Renal cortex interstitium (tissue), 11 donors: ENCODE measurements at regions not wholly inside any gene's neighbourhood (a gene's known extent, or its start where the extent isn't known, plus 50 kb on each side); places are given as distances from the start of the nearest gene placed in this dataset.
"Not testable (repeated sequence)": the region's sequence is repeated elsewhere in the genome, so short reads cannot be mapped to it uniquely, and the experiment has no call there.

ENCODE experiments used
- DNase-seq, 11 donors: peaks; one replicate each; pipeline ENCODE4 v3.0.0-alpha.2; 2013; ENCODE audit warnings: low read depth in 9 of 11, low spot score in 4 of 11; ENCODE audit errors: extremely low read depth in 1 of 11

DNA sequence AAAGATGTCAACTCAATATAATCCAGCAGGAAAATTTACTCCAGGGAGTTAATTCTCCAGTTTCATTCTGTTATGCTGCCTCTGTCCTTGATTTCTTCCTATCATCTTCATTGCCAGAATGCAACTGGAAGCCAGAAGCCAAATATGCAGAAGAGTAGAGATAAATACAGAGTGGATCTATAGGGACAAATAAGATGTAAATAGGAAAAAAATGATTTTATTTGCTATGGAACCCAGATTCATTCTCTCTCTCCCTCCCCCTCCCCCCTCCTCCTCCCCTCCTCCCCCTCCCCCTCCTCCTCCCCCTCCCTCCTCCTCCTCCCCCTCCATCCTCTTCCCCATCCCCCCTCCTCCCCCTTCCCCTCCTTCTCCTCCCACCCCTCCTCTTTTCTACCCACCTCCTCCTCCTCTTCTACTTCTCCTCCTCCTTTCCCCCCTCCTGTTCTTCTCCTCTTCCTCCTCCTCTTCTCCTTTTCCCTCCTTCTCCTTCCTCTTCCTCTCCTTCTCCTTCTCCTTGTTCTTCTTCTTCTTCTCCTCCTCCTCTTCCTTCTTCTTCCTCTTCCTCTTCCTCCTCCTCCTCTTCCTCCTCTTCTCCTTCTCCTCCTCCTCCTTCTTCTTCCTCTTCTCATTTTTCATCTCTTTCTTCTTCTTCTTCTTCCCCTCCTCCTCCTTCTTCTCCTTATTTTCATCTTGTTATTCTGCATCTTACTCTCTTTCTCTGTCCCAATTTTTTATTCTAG lies 306.4 kb downstream of the NUF2 start:
- DNase-seq, result no peak

DNA sequence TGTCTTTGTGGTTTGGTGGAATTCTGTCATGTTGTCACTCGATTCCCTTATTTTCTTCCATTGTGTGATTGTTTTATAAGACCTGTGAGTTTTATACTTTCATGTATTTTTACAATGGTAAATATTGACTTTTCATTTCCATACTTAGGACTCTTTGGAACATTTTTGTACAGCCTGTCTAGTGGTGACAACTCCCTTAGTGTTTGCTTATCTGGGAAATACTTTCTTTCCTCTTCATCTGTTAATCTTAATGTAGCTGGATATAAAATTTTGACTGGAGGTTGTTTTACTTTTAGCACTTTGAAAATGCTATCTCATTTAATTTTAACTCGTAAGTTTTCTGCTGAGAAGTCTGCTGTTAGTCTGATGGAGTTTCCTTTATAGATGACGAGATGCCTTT lies 310.5 kb downstream of the NUF2 start:
- no peak for DNase-seq

DNA sequence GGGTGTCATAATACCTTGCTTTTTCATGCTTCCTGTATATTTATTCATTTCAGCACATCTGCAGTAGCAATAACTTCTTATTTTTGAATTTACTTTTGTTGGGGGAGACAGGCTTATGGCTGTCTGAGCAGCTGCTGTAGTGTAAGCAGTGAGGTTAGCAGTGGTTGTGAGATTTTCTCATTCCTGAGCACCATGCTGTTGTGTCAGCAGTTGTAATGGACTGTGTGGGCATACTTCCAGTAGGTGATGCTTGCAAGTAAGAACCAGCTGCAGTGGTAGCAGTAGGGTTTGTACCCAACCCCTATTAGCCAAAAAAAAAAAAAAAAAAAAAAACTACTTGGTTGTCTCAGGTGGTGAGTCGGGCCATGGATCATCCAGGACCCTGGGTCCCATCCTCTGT lies 311.6 kb downstream of the NUF2 start:
- DNase-seq, result no peak

DNA sequence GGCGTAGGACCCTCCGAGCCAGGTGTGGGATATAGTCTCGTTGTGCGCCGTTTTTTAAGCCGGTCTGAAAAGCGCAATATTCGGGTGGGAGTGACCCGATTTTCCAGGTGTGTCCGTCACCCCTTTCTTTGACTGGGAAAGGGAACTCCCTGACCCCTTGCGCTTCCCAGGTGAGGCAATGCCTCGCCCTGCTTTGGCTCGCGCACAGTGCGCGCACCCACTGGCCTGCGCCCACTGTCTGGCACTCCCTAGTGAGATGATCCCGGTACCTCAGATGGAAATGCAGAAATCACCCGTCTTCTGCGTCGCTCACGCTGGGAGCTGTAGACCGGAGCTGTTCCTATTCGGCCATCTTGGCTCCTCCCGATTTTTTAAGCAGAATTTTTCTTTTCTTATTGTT lies 323.9 kb downstream of the NUF2 start:
- not testable (repeated sequence) for DNase-seq

DNA sequence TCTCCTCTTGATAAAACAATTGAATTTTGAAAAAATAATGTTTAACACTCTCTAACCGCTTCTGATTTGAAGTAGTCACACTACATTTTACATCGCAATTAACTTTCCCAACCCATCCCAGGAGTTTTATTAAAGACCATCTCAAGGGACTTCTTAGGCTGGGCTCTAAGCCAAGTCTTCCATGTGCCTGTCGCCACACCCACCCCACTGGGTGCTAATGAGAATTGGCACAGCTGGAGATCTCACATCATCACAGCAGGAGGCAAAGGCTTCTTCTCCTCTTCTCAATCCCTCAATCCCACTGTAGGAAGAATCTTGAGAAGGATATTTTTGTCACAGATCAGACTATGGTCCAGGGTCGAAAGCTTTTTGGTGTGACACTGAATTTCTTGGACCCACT lies 328.9 kb downstream of the NUF2 start:
- no peak for DNase-seq

DNA sequence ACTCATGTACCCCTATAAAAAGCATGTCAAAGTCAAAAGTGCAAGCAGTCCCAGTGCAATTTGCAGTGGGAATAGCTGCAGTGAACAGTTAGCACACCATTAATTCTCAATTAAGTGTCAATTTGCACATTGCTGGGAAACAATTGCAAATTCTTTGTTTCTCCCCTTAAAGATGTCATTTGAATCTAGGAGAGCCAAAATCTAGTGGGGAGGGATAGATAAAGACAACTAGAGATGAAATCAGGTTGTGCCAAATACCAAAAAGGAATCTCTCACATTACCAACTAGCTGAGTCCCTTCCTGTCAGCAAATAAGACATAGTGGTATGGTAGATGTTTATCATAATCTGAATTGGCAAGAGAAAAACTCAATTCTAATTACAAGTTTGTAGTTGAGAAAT lies 330.7 kb downstream of the NUF2 start:
- no peak for DNase-seq

DNA sequence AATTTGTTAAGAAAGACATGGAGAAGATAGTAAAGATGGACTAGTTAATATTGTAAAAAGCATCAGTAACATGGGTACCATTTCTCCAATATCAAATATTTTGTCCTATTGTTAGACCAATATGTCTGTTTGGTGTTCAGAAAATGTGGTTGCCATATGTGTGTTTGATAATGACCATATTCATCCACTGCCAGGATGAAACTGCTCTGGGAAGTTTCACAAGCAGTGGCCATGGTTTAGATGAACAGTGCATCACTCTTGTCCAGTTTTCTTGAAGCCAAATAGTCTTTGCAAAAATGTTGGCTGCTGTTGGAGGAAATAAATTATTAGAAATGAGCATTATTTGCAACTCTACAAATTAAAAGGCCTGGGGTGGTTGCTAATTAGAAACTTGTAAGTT lies 333.8 kb downstream of the NUF2 start:
- DNase-seq, result no peak

DNA sequence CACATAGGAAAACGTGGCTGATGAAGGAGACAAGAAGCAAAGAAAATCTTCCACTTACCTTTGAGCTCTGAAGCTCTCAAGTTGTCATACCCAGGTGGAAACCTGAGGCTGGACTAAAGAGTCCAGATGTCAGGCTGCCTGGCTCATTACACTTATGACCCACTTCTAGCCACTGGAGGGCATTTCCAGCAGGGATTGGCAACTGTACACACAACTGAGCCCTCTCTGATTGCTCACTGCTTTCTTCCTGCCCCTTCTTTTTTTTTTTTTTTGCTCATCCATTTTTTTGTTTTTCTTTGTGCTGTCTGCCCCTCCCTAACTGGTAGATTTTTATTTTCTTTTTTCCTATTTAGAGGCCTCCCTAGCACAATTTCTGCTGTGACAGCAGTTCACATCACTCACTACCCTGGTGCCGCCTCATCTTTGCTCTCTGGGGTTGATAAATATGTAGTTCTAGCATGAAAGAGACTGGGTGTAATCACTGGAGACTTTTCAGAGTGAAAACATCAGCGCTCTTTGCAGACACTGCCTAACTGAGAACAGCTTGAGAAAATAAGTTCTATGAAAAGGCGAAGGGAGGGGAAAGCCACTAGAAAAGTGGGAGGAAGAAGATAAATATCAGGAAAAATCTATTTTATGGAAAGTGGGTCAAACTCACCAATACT lies 334.5 kb downstream of the NUF2 start:
- peak in 3 of 11 donors; percentile 15 to 45 (median 20) for DNase-seq

DNA sequence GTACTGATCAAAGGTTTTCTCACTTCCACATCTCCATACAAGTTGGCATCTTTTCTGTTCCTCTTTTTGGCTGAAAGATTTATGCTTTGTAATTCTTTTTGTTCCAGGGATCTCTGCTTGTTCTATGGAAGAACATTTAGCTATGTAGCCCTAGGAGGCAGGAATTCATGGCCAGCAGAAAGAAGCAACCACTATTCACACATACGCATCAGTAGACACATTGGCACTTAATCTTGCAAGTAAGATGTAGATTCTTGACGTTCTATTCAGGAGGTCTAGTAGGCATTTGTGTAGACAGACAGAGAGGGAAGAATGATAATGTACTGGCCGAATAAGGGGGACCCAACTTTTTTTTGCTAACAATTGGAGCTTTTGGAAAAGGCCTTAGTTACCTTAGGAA lies 336.0 kb downstream of the NUF2 start:
- no peak for DNase-seq

DNA sequence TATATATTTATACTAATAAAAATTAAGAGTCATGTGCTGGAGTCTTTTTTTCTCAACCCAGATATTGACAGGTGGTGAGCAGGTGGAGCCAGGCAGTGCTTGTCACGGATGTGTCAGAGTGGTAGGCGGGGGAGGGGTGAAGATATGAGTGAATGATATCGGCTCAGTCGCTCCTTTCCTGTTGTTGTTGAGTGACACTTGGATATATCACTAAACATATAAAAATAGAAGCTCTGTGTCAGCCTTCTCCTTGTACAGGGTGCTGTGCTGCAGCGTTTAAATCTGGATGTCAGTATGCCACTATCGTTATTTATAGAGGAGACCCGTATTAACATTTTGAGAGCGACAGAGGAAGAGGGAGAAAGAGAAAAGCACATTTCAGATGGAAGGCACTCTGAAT lies 339.6 kb downstream of the NUF2 start:
- DNase-seq, result no peak

DNA sequence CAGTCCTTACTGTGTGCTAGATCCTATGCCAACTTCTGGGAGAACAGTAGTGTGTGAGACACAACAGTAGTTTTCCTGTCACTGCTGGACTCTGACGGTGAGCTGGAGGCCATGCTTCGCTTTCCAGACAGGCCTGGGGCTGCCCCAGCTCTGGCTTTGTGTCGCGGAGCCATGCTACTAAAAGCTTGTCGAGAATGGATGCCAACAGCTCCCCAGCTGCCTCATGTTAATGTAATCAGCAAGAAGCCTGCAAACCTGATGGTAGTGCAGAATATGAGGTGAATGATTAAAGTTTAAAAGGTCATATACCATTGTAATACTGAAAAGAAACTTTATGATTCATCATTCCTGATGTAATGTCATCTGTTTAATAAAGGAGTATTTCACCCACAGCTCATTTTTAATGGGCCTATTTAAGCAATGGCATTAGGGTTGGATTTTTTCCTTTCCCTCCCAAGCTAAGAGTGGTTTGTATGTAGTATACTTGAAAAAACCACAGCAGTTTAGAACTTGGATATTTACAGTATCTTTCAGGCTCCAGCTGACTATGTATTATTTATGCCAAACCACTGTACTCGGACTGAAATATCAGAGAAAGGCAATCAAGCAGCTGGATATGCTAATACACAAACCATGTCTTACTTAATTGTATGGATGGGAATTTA lies 343.0 kb downstream of the NUF2 start:
- no peak for DNase-seq

DNA sequence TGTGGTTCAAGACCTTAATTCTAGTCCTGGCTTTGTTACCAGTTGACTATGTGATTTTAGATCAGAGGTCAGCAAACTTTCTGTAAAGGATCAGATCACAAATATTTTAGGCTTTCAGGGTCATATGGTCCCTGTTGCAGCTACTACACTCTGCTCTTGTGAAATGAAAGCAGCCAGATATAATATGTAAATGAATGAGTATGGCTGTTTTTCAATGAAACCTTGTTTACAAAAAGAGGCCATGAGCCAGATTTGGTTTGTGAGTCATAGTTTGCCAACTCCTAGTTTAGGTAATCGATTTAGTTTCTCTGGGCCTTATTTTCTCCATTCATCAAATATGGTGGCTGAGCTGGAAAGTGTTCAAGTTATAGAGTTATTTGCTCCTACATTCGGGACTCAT lies 346.7 kb downstream of the NUF2 start:
- no peak for DNase-seq

DNA sequence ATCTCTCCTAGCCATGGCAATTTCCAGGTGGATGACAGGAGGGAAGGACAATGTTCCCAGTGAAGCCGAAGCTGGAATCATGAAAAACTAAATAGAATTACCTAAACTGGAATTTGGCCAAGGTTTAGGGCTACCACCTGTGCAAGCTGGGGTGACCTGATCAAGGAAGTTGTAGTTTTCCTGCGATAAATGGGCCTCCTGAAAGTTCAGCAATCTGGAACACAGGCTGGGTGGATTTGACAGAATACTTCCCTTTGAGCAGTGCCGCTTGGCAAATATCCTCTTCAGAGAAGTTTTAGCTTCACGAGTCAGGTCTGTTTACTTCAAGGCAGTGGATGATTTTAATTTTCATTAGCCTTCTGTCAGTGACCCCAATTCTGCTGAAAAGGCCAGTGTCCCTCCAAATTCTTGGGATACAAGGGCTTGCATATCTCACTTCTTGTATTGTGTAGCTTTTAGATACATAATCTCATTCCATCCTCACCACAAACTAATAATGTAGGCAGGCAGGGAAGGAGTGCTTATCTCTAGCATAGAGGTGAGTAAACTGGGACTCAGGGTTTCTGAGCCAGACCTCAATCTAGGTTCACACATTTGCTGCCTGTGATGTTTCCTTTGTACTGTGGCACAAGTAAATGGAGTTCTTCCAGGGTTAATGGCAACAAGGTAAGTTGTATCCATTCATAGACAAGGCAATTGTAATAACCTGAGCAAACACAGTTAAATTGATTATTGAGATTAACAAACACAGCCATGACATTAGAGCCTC lies 349.4 kb downstream of the NUF2 start:
- DNase-seq, result no peak

DNA sequence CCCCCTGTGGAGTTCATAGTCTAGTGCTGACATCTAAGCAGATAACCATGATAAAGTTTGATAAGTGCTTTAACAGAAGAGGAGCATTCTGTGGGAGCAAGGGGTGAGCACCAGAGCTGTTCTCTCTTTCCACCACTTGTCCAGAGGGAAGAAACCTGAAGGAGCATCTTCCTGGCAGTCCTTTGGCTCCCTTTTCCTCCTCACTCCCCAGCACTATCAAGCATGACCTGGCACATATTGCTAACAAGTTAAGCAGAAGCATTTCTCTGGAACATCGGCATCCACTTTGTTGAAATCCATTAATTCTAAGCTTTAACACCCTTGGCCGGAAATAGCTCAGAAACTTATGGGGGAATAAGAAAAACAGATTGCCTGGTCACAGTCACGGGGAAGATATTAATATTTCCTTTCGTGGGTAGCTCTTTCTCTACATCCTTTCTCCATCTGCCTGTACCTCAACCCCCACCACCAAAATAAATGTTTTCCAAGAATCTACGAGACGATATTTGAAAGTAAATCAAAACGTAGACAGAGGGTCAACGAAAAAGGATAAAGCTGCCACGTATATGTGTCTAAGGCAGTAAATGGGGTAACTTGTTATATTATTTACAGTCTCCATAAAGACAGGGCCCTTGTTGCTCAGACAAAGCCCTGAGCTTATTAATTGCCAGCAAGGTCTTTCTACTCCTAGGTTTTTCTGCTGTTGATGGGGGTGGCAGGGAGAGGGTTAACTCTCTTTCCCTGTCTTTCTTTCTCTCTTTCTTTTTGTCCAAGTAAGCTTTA lies 351.4 kb downstream of the NUF2 start:
- peak in 6 of 11 donors; percentile 10 to 46 (median 21) for DNase-seq

DNA sequence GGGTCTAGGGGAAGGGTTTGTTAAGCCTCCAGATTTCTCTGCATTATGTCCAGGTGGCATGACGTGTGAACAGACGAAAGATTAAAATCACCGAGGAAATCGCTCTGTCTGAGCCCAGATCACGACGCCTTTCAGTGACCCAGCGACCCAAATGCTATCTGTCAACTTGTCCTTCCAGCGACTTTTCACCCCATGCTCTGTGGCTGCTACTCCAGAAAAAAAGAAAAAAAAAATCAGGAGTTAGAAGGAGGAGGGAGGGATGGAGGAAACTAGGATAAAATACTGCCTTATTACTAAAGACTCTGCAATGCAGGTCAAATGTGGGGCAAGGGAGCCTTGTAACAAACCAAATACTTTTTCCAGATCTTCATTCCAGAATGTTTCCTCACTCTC lies 352.0 kb downstream of the NUF2 start:
- DNase-seq, result peak; percentile 49 to 74 (median 62)

DNA sequence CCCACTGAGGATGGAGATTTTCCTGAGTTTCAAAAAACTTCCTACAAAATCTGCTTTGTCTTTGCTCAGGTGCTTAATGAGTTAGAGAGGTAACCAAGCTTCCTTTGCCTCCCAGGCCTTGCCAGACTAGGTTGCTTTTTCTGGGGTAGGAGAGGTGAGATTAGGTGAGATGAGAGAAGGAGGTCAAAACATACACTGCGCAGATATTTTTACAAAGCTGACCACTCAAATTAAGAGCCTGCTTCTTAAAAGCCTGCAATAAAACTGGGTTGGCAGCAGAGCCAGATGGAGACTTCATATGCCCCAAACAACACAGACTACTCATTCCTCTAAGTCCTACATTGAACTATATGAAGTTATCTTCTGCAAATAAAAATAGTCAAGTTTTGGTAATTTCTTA lies 352.5 kb downstream of the NUF2 start:
- no peak for DNase-seq

DNA sequence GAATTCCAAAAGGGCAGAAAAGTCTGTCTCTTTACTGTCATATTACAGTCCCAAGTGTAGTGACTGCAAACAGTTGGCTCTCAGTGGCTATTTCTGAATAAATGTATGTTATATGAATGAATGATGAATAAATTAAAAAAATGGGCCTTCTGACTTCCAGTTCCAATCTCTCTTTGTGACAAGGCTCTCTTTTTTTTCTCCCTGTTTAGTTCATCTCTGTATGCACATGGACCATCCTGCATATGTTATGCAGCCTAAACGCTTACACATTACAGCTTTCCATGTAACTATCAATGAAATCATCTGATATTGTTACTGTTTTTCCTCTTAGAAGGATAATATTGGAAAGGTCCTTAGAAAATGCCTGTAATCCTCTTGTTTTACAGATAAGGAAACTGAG lies 363.0 kb downstream of the NUF2 start:
- DNase-seq, result no peak

DNA sequence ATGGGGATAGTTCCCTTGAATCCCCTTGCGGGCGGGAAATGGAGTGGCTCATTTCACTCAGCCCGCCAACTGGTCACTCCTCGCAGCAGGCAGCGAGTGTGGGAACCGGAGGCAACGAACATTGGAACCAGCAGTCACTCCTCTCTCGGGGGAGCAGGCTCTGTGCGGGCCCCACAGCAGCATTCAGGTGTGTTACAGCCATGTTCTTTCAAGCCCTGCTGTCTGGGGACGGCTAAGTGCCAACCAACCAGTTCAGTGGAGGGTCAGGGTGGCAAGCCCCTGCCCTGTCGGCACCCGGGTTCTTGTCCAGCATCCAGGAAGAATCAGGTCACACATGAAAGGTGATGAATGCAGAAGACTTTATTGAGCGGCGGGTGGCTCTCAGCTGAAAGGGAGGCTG lies 370.5 kb downstream of the NUF2 start:
- DNase-seq, result no peak

DNA sequence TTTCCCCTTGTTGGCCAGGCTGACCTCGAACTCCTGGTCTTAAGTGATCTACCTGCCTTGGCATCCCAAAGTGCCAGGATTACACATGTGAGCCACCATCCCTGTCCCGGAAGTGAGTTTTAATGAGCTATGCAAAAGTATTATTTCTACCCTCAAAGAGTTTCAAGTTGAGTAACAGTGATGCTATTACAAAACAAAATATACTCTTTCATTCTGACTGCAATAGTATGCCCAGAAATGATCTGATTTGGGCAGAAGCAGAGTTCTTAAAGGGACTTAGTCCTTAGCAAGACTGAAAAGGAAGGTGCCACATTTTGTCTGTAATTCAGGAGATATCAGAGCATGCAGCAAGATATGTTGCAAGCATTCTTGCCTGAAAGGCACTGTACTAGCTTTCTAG lies 375.4 kb downstream of the NUF2 start:
- no peak for DNase-seq
